A673 (cell line): ENCODE measurements at regions not wholly inside any gene's neighbourhood (a gene's known extent, or its start where the extent isn't known, plus 50 kb on each side); places are given as distances from the start of the nearest gene placed in this dataset.

ENCODE experiments used
- EZH2 ChIP-seq: fragments of 200-600 bp; sonication (generic); IDR thresholded peaks from 2 replicates; pipeline ENCODE4 v1.6.1; 2017; ENCODE audit warnings: borderline replicate concordance, low read depth, mild to moderate bottlenecking, mixed read lengths, antibody characterized with exemption, low read length; ENCODE audit not compliant: poor library complexity, severe bottlenecking
- TF ChIP-seq, protein P1 (sequence below): fragments of 300-800, 200-600 bp; sonication (generic); conservative IDR thresholded peaks from 2 replicates; pipeline ENCODE4 v1.5.1; 2017; ENCODE audit warnings: low read depth, mild to moderate bottlenecking, antibody characterized with exemption, low read length, moderate library complexity, mixed read lengths

DNA sequence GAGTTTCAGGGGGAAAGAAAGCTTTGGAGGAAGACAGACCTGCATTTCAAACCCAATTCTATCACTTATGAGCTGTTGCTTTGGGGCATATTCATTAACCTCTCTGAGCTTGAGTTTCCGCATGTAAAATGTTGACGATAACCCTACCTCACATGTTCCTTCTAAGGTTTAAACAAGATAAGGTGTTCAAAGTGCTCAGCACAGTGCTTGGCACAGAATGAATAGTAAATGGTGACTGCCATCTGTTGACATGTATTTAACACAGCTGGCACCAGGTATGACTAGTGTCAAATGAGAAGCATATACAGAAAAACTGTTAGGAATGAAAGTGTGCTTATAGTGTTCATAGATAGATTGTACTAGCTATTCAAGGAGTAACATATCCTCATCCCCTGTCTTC lies 155.5 kb downstream of the PTGER3 start:
- TF ChIP-seq, protein P1, sequence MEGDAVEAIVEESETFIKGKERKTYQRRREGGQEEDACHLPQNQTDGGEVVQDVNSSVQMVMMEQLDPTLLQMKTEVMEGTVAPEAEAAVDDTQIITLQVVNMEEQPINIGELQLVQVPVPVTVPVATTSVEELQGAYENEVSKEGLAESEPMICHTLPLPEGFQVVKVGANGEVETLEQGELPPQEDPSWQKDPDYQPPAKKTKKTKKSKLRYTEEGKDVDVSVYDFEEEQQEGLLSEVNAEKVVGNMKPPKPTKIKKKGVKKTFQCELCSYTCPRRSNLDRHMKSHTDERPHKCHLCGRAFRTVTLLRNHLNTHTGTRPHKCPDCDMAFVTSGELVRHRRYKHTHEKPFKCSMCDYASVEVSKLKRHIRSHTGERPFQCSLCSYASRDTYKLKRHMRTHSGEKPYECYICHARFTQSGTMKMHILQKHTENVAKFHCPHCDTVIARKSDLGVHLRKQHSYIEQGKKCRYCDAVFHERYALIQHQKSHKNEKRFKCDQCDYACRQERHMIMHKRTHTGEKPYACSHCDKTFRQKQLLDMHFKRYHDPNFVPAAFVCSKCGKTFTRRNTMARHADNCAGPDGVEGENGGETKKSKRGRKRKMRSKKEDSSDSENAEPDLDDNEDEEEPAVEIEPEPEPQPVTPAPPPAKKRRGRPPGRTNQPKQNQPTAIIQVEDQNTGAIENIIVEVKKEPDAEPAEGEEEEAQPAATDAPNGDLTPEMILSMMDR = no peak
- no peak for TF ChIP-seq EZH2
